Transverse colon (tissue), 4 donors: ENCODE measurements at regions not wholly inside any gene's neighbourhood (a gene's known extent, or its start where the extent isn't known, plus 50 kb on each side); places are given as distances from the start of the nearest gene placed in this dataset.

ENCODE experiments used
- CTCF ChIP-seq, 5 experiments: fragments of 200-600 bp in 3 of 5; fragments of 450-650 bp in 2 of 5; sonication (generic) in 3 of 5; IDR thresholded peaks; 1 replicate in 2 of 5; 2 replicates in 3 of 5; pipeline ENCODE4 v1.5.1; 2016 to 2017; ENCODE audit warnings: antibody characterized with exemption in 5 of 5, inconsistent platforms in 3 of 5, mild to moderate bottlenecking in 2 of 5, moderate library complexity in 1 of 5
- EP300 ChIP-seq: sonication (generic); formaldehyde crosslinking; IDR thresholded peaks from one replicate; pipeline ENCODE4 v1.6.1; 2017; ENCODE audit warnings: antibody characterized with exemption, low read depth
- POLR2A ChIP-seq: fragments of 450-650 bp; IDR thresholded peaks from one replicate; pipeline ENCODE4 v1.6.1; 2016; ENCODE audit warnings: antibody characterized with exemption, mild to moderate bottlenecking, moderate library complexity
- POLR2AphosphoS5 ChIP-seq, 3 donors: sonication (generic); formaldehyde crosslinking; IDR thresholded peaks; one replicate each; pipeline ENCODE4 v1.6.1; 2016; ENCODE audit warnings: antibody characterized with exemption in 3 of 3

- TF ChIP-seq POLR2AphosphoS5 (IDR thresholded peaks at IDR 0.05) (no peak), CTCF (IDR thresholded peaks at IDR 0.05) (no peak), POLR2A (no peak), EP300 (no peak)
Observed at GRCh38 chr7:89618274-89618673, 536.0 kb upstream of the STEAP1 start.
